IPS DF 19.7 (cell line): ENCODE measurements at regions not wholly inside any gene's neighbourhood (a gene's known extent, or its start where the extent isn't known, plus 50 kb on each side); places are given as distances from the start of the nearest gene placed in this dataset.
A peak's percentile ranks its signal among the peaks of the same experiment; 100 is the strongest.
"Not testable (repeated sequence)": the region's sequence is repeated elsewhere in the genome, so short reads cannot be mapped to it uniquely, and the experiment has no call there.

Experiments used
- DNase-seq: peaks from one replicate; pipeline ENCODE4 v3.0.0-alpha.2; 2013; ENCODE audit warnings: low read depth, low spot score

GRCh38 chr10:124167925-124168324 is 74.5 kb upstream of the CHST15 start:
- not testable (repeated sequence) for DNase-seq

- no peak for DNase-seq
Observed at GRCh38 chr10:124166431-124167125, 73.2 kb upstream of the CHST15 start.

GRCh38 chr10:124165827-124166226 is 72.4 kb upstream of the CHST15 start:
- DNase-seq = no peak

GRCh38 chr10:124165311-124165710 is 71.9 kb upstream of the CHST15 start:
- no peak for DNase-seq

- DNase-seq = no peak
Observed at GRCh38 chr10:124164264-124164663, 70.9 kb upstream of the CHST15 start.

GRCh38 chr10:124162774-124163354 is 69.5 kb upstream of the CHST15 start:
- DNase-seq = no peak

GRCh38 chr10:124162136-124162535 is 68.7 kb upstream of the CHST15 start:
- no peak for DNase-seq

GRCh38 chr10:124161601-124162000 is 68.2 kb upstream of the CHST15 start:
- no peak for DNase-seq

GRCh38 chr10:124160943-124161582 is 67.7 kb upstream of the CHST15 start:
- no peak for DNase-seq

- DNase-seq = no peak
Observed at GRCh38 chr10:124160176-124160575, 66.8 kb upstream of the CHST15 start.

GRCh38 chr10:124159153-124159552 is 65.8 kb upstream of the CHST15 start:
- no peak for DNase-seq

GRCh38 chr10:124158592-124158991 is 65.2 kb upstream of the CHST15 start:
- DNase-seq = no peak

GRCh38 chr10:124157271-124157681 is 63.9 kb upstream of the CHST15 start:
- DNase-seq = no peak

- DNase-seq = no peak
Observed at GRCh38 chr10:124156524-124157260, 63.3 kb upstream of the CHST15 start.

- DNase-seq = no peak
Observed at GRCh38 chr10:124155781-124156435, 62.5 kb upstream of the CHST15 start.

- peak; percentile 54 for DNase-seq
Observed at GRCh38 chr10:124153023-124153826, 59.8 kb upstream of the CHST15 start.

GRCh38 chr10:124152139-124153022 is 59.0 kb upstream of the CHST15 start:
- DNase-seq = no peak

GRCh38 chr10:124151466-124152095 is 58.2 kb upstream of the CHST15 start:
- DNase-seq = no peak

GRCh38 chr10:124150807-124151417 is 57.5 kb upstream of the CHST15 start:
- DNase-seq = no peak
